Smooth muscle cell (in vitro differentiated cells): ENCODE measurements at regions not wholly inside any gene's neighbourhood (a gene's known extent, or its start where the extent isn't known, plus 50 kb on each side); places are given as distances from the start of the nearest gene placed in this dataset.

Experiments
- DNase-seq: peaks from one replicate; lab custom pipeline; 2025; ENCODE audit not compliant: unreplicated experiment; lab: John Stamatoyannopoulos, UW
- H2AFZ ChIP-seq: fragments of 200-600 bp; sonication (generic); 2 replicates; pipeline ENCODE4 v1.6.0; 2016; ENCODE audit warnings: antibody characterized with exemption, low read depth, mild to moderate bottlenecking
- H3F3A ChIP-seq: fragments of 200-600 bp; sonication (generic); 2 replicates; pipeline ENCODE4 v1.6.0; 2017; ENCODE audit warnings: antibody characterized with exemption, low read depth
- H3K27ac ChIP-seq: fragments of 200-600 bp; sonication (generic); 2 replicates; pipeline ENCODE4 v1.5.1; 2016; ENCODE audit warnings: low read depth, mild to moderate bottlenecking
- H3K27me3 ChIP-seq: fragments of 200-600 bp; sonication (generic); 2 replicates; pipeline ENCODE4 v1.6.1; 2016; ENCODE audit warnings: low read depth, mild to moderate bottlenecking
- H3K36me3 ChIP-seq: fragments of 200-600 bp; sonication (generic); 2 replicates; pipeline ENCODE4 v1.5.1; 2016; ENCODE audit warnings: low read depth
- H3K4me1 ChIP-seq: fragments of 200-600 bp; sonication (generic); 2 replicates; pipeline ENCODE4 v1.5.1; 2016; ENCODE audit warnings: low read depth
- H3K4me2 ChIP-seq: fragments of 200-600 bp; sonication (generic); 2 replicates; pipeline ENCODE4 v1.6.0; 2016; ENCODE audit warnings: mild to moderate bottlenecking
- H3K4me3 ChIP-seq: fragments of 200-600 bp; sonication (generic); 2 replicates; pipeline ENCODE4 v1.5.1; 2016; ENCODE audit warnings: mild to moderate bottlenecking
- H3K79me2 ChIP-seq: fragments of 200-600 bp; sonication (generic); 2 replicates; pipeline ENCODE4 v1.6.0; 2016; ENCODE audit warnings: low read depth, mild to moderate bottlenecking
- H3K9ac ChIP-seq: fragments of 200-600 bp; sonication (generic); 2 replicates; pipeline ENCODE4 v1.6.0; 2016; ENCODE audit warnings: low read depth
- H3K9me3 ChIP-seq: fragments of 200-600 bp; sonication (generic); replicated peaks from 2 replicates; pipeline ENCODE4 v1.5.1; 2016; ENCODE audit warnings: low read depth
- H4K20me1 ChIP-seq: fragments of 200-600 bp; sonication (generic); 2 replicates; pipeline ENCODE4 v1.6.0; 2016; ENCODE audit warnings: low read depth
- WGBS: methylation state at CpG from one replicate; pipeline ENCODE4 v1.1.7; 2016; ENCODE audit warnings: low lambda C conversion rate; 5-methylcytosine and 5-hydroxymethylcytosine counted together
- TF ChIP-seq, protein P1 (sequence below): fragments of 200-600 bp; sonication (generic); IDR thresholded peaks from 2 replicates; pipeline ENCODE4 v1.5.1; 2017; ENCODE audit warnings: borderline replicate concordance, mild to moderate bottlenecking, antibody characterized with exemption; ENCODE audit not compliant: insufficient read depth, poor library complexity, severe bottlenecking

DNA sequence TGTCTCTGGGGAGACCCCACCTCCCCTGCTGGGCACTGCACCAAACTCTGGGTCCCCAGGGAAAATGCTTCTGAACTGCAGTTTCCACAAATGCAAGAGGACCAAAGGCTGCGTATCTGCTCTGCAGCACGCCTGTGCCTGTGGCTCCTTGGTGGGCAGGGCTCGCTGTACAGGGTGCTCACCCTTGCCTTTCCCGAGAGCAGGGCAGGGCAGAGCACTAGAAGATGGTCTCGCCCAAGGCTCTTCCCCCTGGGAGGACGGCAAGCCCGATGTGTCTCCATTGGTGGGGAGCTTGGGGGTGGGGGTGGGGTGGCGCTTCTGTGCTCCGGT is 175.3 kb upstream of the RTL1 start:
- 85% methylated on average over 9 of the region's 9 CpGs for WGBS
- no peak overlapping the region for H3K4me3 ChIP-seq
- no peak overlapping the region for H3K9ac ChIP-seq
- H3K27me3 ChIP-seq = no peaks in the 10 kb centered on the region
- TF ChIP-seq, protein P1, sequence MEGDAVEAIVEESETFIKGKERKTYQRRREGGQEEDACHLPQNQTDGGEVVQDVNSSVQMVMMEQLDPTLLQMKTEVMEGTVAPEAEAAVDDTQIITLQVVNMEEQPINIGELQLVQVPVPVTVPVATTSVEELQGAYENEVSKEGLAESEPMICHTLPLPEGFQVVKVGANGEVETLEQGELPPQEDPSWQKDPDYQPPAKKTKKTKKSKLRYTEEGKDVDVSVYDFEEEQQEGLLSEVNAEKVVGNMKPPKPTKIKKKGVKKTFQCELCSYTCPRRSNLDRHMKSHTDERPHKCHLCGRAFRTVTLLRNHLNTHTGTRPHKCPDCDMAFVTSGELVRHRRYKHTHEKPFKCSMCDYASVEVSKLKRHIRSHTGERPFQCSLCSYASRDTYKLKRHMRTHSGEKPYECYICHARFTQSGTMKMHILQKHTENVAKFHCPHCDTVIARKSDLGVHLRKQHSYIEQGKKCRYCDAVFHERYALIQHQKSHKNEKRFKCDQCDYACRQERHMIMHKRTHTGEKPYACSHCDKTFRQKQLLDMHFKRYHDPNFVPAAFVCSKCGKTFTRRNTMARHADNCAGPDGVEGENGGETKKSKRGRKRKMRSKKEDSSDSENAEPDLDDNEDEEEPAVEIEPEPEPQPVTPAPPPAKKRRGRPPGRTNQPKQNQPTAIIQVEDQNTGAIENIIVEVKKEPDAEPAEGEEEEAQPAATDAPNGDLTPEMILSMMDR = no peak
- H3F3A ChIP-seq = no peaks in the 10 kb centered on the region
- no peak overlapping the region for H3K27ac ChIP-seq
- no peaks in the 10 kb centered on the region for H3K9me3 ChIP-seq
- peaks cover 18% of the 10 kb centered on the region for H3K4me1 ChIP-seq
- no peaks in the 10 kb centered on the region for H4K20me1 ChIP-seq
- H3K36me3 ChIP-seq = no peaks in the 10 kb centered on the region
- no peak overlapping the region for H2AFZ ChIP-seq
- no peak for DNase-seq
- no peak overlapping the region for H3K4me2 ChIP-seq
- H3K79me2 ChIP-seq = no peaks in the 10 kb centered on the region

DNA sequence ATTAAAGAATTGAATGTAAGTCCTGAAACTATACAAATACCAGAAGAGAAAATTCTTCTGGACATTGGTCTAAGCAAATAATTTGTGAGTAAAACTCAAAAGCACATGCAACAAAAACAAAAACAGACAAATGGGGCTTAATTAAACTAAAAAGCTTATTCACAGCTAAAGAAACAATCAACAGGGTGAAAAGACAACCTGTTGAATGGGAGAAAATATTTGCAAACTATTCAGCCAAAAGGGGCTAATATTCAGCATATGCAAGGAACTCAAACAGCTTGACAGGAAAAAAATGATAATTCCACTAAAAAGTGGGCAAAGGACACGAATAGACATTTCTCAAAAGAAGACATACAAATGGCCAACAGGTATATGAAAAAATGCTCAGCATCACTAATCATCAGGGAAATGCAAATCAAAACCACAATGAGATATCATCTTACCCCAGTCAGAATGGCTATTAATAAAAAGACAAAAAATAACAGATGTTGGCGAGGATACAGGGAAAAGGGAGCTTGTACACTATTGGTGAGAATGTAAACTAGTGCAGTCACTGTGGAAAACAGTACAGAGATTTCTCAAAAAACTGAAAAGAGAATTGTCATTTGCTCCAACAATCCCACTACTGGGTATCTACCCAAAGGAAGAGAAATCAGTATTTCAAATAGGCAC is 177.5 kb upstream of the RTL1 start:
- H3K4me3 ChIP-seq = no peak overlapping the region
- no peak for DNase-seq
- H3K9ac ChIP-seq = no peak overlapping the region
- no peaks in the 10 kb centered on the region for H3K9me3 ChIP-seq
- H3K79me2 ChIP-seq = no peaks in the 10 kb centered on the region
- H3K27me3 ChIP-seq = no peaks in the 10 kb centered on the region
- WGBS = 100% methylated on average over 2 of the region's 2 CpGs
- no peaks in the 10 kb centered on the region for H4K20me1 ChIP-seq
- TF ChIP-seq, protein P1 = no peak
- no peak overlapping the region for H3K4me2 ChIP-seq
- no peak overlapping the region for H3K27ac ChIP-seq
- H3F3A ChIP-seq = no peaks in the 10 kb centered on the region
- no peaks in the 10 kb centered on the region for H3K36me3 ChIP-seq
- no peak overlapping the region for H2AFZ ChIP-seq
- H3K4me1 ChIP-seq = peaks cover 14% of the 10 kb centered on the region

DNA sequence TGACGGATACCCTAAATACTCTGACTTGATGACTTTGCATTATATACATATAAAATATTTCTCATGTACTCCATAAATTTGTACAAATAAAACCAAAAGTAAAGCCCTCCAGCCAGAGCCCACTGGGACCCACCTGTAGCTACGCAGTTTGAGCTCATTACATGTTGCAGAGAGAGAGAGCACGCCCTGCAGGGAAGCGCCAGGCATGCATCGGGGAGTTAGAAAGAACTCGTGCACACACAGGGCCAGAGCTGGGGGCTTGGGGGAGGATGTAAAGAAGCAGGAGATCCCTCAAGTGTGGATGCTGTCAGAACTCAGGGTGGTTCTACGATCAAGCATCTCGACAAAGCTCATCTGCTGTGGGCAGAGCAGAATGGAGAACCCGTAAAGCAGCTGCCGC is 178.5 kb upstream of the RTL1 start:
- Histone ChIP-seq H3K4me1 (peaks cover 9% of the 10 kb centered on the region), H3F3A (no peaks in the 10 kb centered on the region), H3K27me3 (no peaks in the 10 kb centered on the region), H3K9me3 (no peaks in the 10 kb centered on the region), H3K36me3 (no peaks in the 10 kb centered on the region), H3K4me2 (no peak overlapping the region), H4K20me1 (no peaks in the 10 kb centered on the region), H3K4me3 (no peak overlapping the region), H3K79me2 (no peaks in the 10 kb centered on the region), H3K9ac (no peak overlapping the region), H2AFZ (no peak overlapping the region), H3K27ac (no peak overlapping the region)
- 79% methylated on average over 10 of the region's 10 CpGs for WGBS
- no peak for DNase-seq
- TF ChIP-seq, protein P1 = no peak
